ENCODE measurements at regions not wholly inside any gene's neighbourhood (a gene's known extent, or its start where the extent isn't known, plus 50 kb on each side); places are given as distances from the start of the nearest gene placed in this dataset.
"Not testable (repeated sequence)": the region's sequence is repeated elsewhere in the genome, so short reads cannot be mapped to it uniquely, and the experiment has no call there.

- WGBS, 2 donors, result 24 to 42% methylated on average over 5 of the region's 5 CpGs
- intact Hi-C loops (cut with DNase I; ENCODE audit: low total_unique reads), result no loop called here
Observed at GRCh38 chr3:20975188-20975651, 775.8 kb downstream of the ZNF385D start.

GRCh38 chr3:20974396-20974795, 776.6 kb downstream of the ZNF385D start:
- no peak overlapping the region for H3K4me3 ChIP-seq (ENCODE audit: low read depth, poor library complexity, severe bottlenecking)
- intact Hi-C loops (cut with DNase I; ENCODE audit: low total_unique reads), result no loop called here
- DNase-seq (ENCODE audit: low spot score in 2 of 2), result no peak
- TF ChIP-seq CTCF (IDR thresholded peaks at IDR 0.05) (no peak), POLR2A (IDR thresholded peaks at IDR 0.05) (no peak)
- WGBS, 2 donors, result 82 to 86% methylated on average over 3 of the region's 3 CpGs

More at GRCh38 chr3:20975188-20975651, 775.8 kb downstream of the ZNF385D start:
- H3K4me3 ChIP-seq (ENCODE audit: low read depth, poor library complexity, severe bottlenecking), result no peak overlapping the region
- DNase-seq (ENCODE audit: low spot score in 2 of 2), result no peak
- TF ChIP-seq CTCF (IDR thresholded peaks at IDR 0.05), result no peak
- no peak for TF ChIP-seq POLR2A (IDR thresholded peaks at IDR 0.05)

GRCh38 chr3:20970807-20971206, 780.2 kb downstream of the ZNF385D start:
- 75 to 87% methylated on average over 7 of the region's 7 CpGs for WGBS, 2 donors
- intact Hi-C loops (cut with DNase I; ENCODE audit: low total_unique reads); H3K4me3 ChIP-seq (ENCODE audit: low read depth, poor library complexity, severe bottlenecking); DNase-seq (ENCODE audit: low spot score in 2 of 2): not testable (repeated sequence)

- DNase-seq (ENCODE audit: low spot score in 2 of 2); H3K4me3 ChIP-seq (ENCODE audit: low read depth, poor library complexity, severe bottlenecking); intact Hi-C loops (cut with DNase I; ENCODE audit: low total_unique reads): not testable (repeated sequence)
- 99 to 100% methylated on average over 2 to 3 of the region's 3 CpGs for WGBS, 2 donors
Observed at GRCh38 chr3:20967485-20967884, 781.5 kb upstream of the SGO1 start.

GRCh38 chr3:20958161-20958560, 772.2 kb upstream of the SGO1 start:
- no peak for TF ChIP-seq CTCF (IDR thresholded peaks at IDR 0.05)
- no peak for TF ChIP-seq POLR2A (IDR thresholded peaks at IDR 0.05)
- 46 to 54% methylated on average over 1 of the region's 1 CpG for WGBS, 2 donors
- intact Hi-C loops (cut with DNase I; ENCODE audit: low total_unique reads), result no loop called here
- H3K4me3 ChIP-seq (ENCODE audit: low read depth, poor library complexity, severe bottlenecking), result no peak overlapping the region
- no peak for DNase-seq (ENCODE audit: low spot score in 2 of 2)

- intact Hi-C loops (cut with DNase I; ENCODE audit: low total_unique reads), result no loop called here
- no peak for DNase-seq (ENCODE audit: low spot score in 2 of 2)
- H3K4me3 ChIP-seq (ENCODE audit: low read depth, poor library complexity, severe bottlenecking), result no peak overlapping the region
- TF ChIP-seq POLR2A (IDR thresholded peaks at IDR 0.05) (no peak), CTCF (IDR thresholded peaks at IDR 0.05) (no peak)
Observed at GRCh38 chr3:20945892-20946291, 759.9 kb upstream of the SGO1 start.

GRCh38 chr3:20935791-20936190, 749.8 kb upstream of the SGO1 start:
- no peak for DNase-seq (ENCODE audit: low spot score in 2 of 2)
- intact Hi-C loops (cut with DNase I; ENCODE audit: low total_unique reads), result no loop called here
- WGBS, 2 donors, result 49 to 54% methylated on average over 2 of the region's 2 CpGs
- no peak overlapping the region for H3K4me3 ChIP-seq (ENCODE audit: low read depth, poor library complexity, severe bottlenecking)
- TF ChIP-seq POLR2A (IDR thresholded peaks at IDR 0.05) (no peak), CTCF (IDR thresholded peaks at IDR 0.05) (no peak)
